ENCODE measurements at regions not wholly inside any gene's neighbourhood (a gene's known extent, or its start where the extent isn't known, plus 50 kb on each side); places are given as distances from the start of the nearest gene placed in this dataset.

- peaks cover 14% of the 10 kb centered on the region for H3K9me3 Mint-ChIP-seq
- Histone ChIP-seq H3K79me2 (ENCODE audit: low read depth) (no peaks in the 10 kb centered on the region), H4K20me1 (ENCODE audit: low read depth) (no peaks in the 10 kb centered on the region), H2AFZ (replicated peaks) (no peak overlapping the region), H3K36me3 (no peaks in the 10 kb centered on the region), H3K4me2 (peak overlapping the region; percentile 66), H3K4me3 (peak overlapping the region; percentile 3), H3K9ac (no peak overlapping the region), H3F3A (ENCODE audit: low read depth) (peaks cover 50% of the 10 kb centered on the region), H3K27me3 (no peaks in the 10 kb centered on the region), H3K9me3 (ENCODE audit: low read depth) (no peaks in the 10 kb centered on the region), H3K4me1 (peaks cover 71% of the 10 kb centered on the region), H3K27ac (peak overlapping the region; percentile 34)
- H3K27me3 Mint-ChIP-seq (ENCODE audit: insufficient read depth, low read depth), result peaks cover 7% of the 10 kb centered on the region
- TF ChIP-seq, protein P1, sequence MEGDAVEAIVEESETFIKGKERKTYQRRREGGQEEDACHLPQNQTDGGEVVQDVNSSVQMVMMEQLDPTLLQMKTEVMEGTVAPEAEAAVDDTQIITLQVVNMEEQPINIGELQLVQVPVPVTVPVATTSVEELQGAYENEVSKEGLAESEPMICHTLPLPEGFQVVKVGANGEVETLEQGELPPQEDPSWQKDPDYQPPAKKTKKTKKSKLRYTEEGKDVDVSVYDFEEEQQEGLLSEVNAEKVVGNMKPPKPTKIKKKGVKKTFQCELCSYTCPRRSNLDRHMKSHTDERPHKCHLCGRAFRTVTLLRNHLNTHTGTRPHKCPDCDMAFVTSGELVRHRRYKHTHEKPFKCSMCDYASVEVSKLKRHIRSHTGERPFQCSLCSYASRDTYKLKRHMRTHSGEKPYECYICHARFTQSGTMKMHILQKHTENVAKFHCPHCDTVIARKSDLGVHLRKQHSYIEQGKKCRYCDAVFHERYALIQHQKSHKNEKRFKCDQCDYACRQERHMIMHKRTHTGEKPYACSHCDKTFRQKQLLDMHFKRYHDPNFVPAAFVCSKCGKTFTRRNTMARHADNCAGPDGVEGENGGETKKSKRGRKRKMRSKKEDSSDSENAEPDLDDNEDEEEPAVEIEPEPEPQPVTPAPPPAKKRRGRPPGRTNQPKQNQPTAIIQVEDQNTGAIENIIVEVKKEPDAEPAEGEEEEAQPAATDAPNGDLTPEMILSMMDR (IDR thresholded peaks at IDR 0.05), result peak; percentile 50
- no peak for TF ChIP-seq EZH2 (IDR thresholded peaks at IDR 0.05)
- DNase-seq (ENCODE audit: low spot score), result peak; percentile 93
- peaks cover 11% of the 10 kb centered on the region for H3K36me3 Mint-ChIP-seq
- peaks cover 81% of the 10 kb centered on the region for H3K4me1 Mint-ChIP-seq
- H3K4me3 Mint-ChIP-seq, result peak overlapping the region; percentile 69
- H3K27ac Mint-ChIP-seq, result peak overlapping the region; percentile 99
Observed at GRCh38 chr5:125412561-125413495, 666.4 kb upstream of the ZNF608 start.

DNA sequence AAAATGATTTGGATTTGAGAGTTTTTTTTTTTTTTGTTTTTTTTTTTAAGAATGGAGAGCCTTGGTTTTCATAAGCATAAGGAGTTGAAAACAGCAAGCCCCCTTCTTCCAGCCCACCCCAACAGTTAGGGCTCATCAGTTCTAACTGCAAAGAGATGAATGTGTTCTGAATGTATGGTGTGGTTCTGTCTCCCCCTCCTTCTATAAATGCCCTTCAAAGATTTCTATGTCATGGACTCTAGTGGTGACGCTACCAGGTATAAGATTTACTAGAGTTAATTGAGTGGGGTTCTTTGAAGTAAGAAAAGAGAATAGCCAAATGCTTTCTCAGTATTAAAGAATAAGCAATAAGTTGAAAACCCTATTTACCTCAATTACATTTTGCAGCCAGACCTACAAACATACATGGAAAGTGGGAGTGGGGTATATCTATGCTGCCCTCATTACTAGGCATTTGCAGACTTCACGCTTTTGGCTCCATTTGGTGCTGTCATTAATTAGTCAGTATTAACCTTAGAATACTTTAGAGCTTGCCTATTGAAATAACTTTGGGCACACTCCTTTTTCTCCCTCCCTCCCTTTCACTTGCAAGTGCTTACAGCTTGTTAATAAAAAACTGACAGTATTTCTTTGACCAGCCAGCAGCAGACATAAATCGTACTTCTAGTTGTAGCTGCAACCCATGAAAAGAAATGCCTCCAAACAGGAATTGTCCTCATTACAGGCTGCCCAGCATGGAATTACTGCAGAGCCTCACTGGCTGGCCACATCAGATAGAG is 667.2 kb upstream of the ZNF608 start:
- Histone ChIP-seq H3K27ac (peak overlapping the region; percentile 34), H3K36me3 (no peaks in the 10 kb centered on the region), H3K4me2 (peak overlapping the region; percentile 61), H3F3A (ENCODE audit: low read depth) (peaks cover 46% of the 10 kb centered on the region), H2AFZ (replicated peaks) (no peak overlapping the region), H3K27me3 (no peaks in the 10 kb centered on the region), H3K9ac (no peak overlapping the region), H3K79me2 (ENCODE audit: low read depth) (no peaks in the 10 kb centered on the region), H3K4me1 (peaks cover 62% of the 10 kb centered on the region), H3K9me3 (ENCODE audit: low read depth) (no peaks in the 10 kb centered on the region), H3K4me3 (peak overlapping the region; percentile 3), H4K20me1 (ENCODE audit: low read depth) (no peaks in the 10 kb centered on the region)
- peak; percentile 32 for DNase-seq (ENCODE audit: low spot score)
- Mint-ChIP-seq H3K36me3 (peaks cover 11% of the 10 kb centered on the region), H3K27ac (peak overlapping the region; percentile 98), H3K4me1 (peaks cover 73% of the 10 kb centered on the region), H3K27me3 (ENCODE audit: insufficient read depth, low read depth) (peaks cover 7% of the 10 kb centered on the region), H3K4me3 (peak overlapping the region; percentile 62), H3K9me3 (peaks cover 17% of the 10 kb centered on the region)
- no peak for TF ChIP-seq EZH2 (IDR thresholded peaks at IDR 0.05)
- TF ChIP-seq, protein P1 (IDR thresholded peaks at IDR 0.05), result no peak
- TF ChIP-seq EZH2phosphoT487 (IDR thresholded peaks at IDR 0.05), result no peak

GRCh38 chr5:125415126-125415525 is 668.7 kb upstream of the ZNF608 start:
- H3K27ac ChIP-seq, result no peak overlapping the region
- H3K79me2 ChIP-seq (ENCODE audit: low read depth), result no peaks in the 10 kb centered on the region
- H3K4me1 Mint-ChIP-seq, result peaks cover 60% of the 10 kb centered on the region
- DNase-seq (ENCODE audit: low spot score), result no peak
- H3K4me1 ChIP-seq, result peaks cover 50% of the 10 kb centered on the region
- H2AFZ ChIP-seq (replicated peaks), result no peak overlapping the region
- no peak overlapping the region for H3K4me3 Mint-ChIP-seq
- no peaks in the 10 kb centered on the region for H4K20me1 ChIP-seq (ENCODE audit: low read depth)
- H3K27ac Mint-ChIP-seq, result no peak overlapping the region
- H3K27me3 ChIP-seq, result no peaks in the 10 kb centered on the region
- no peaks in the 10 kb centered on the region for H3K9me3 ChIP-seq (ENCODE audit: low read depth)
- peaks cover 4% of the 10 kb centered on the region for H3K27me3 Mint-ChIP-seq (ENCODE audit: insufficient read depth, low read depth)
- H3K36me3 ChIP-seq, result no peaks in the 10 kb centered on the region
- H3K9ac ChIP-seq, result no peak overlapping the region
- peaks cover 21% of the 10 kb centered on the region for H3K9me3 Mint-ChIP-seq
- peaks cover 33% of the 10 kb centered on the region for H3F3A ChIP-seq (ENCODE audit: low read depth)
- no peak for TF ChIP-seq EZH2phosphoT487 (IDR thresholded peaks at IDR 0.05)
- TF ChIP-seq, protein P1 (IDR thresholded peaks at IDR 0.05), result no peak
- no peak for TF ChIP-seq EZH2 (IDR thresholded peaks at IDR 0.05)
- H3K36me3 Mint-ChIP-seq, result peaks cover 13% of the 10 kb centered on the region
- no peak overlapping the region for H3K4me3 ChIP-seq
- no peak overlapping the region for H3K4me2 ChIP-seq
